ENCODE measurements at regions not wholly inside any gene's neighbourhood (a gene's known extent, or its start where the extent isn't known, plus 50 kb on each side); places are given as distances from the start of the nearest gene placed in this dataset.

GRCh38 chr2:133821107-133821760 is 253.0 kb upstream of the NCKAP5 start:
- TF ChIP-seq, protein P1, sequence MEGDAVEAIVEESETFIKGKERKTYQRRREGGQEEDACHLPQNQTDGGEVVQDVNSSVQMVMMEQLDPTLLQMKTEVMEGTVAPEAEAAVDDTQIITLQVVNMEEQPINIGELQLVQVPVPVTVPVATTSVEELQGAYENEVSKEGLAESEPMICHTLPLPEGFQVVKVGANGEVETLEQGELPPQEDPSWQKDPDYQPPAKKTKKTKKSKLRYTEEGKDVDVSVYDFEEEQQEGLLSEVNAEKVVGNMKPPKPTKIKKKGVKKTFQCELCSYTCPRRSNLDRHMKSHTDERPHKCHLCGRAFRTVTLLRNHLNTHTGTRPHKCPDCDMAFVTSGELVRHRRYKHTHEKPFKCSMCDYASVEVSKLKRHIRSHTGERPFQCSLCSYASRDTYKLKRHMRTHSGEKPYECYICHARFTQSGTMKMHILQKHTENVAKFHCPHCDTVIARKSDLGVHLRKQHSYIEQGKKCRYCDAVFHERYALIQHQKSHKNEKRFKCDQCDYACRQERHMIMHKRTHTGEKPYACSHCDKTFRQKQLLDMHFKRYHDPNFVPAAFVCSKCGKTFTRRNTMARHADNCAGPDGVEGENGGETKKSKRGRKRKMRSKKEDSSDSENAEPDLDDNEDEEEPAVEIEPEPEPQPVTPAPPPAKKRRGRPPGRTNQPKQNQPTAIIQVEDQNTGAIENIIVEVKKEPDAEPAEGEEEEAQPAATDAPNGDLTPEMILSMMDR (conservative IDR thresholded peaks at IDR 0.05) = no peak
- Mint-ChIP-seq H3K36me3 (ENCODE audit: low read depth) (no peaks in the 10 kb centered on the region), H3K9me3 (no peaks in the 10 kb centered on the region), H3K27me3 (ENCODE audit: low read depth) (no peaks in the 10 kb centered on the region), H3K4me3 (no peak overlapping the region), H3K27ac (ENCODE audit: unreplicated experiment) (no peak overlapping the region), H3K4me1 (no peaks in the 10 kb centered on the region)
- no peak for DNase-seq (ENCODE audit: low read depth, low spot score)

DNA sequence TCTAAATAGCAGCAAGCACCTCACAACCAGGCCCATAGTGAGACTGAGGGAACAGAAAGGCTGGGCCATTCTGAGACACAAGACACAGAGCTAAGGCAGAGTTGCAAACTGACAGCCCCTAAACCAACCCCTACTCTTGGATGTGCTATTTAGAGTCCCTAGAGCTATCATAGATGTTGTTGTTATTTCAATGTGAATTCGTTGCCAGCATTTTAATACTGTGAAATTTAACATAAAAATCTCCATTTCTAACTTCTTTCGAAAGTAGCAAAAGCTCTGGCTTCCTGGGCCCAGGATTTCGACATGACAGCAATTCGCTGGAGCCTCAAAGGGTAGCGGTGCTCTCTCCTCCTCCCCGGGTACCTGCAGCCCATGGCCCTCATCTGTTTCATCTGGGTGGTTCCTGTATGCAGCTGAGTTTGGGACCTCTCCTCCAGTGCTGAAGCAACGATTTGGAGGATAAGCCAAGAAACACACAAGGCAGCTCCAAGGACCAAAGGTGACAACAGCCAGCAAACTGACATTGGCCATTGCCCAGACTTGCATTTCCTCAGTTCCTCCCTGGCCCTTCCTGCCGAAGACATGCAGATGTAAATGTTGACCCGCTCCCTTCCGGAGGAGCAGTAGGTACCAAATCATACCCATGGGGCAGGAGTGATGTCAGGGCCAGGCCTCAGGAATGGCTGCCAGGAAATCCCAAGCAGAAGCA is 254.4 kb upstream of the NCKAP5 start:
- no peak overlapping the region for H3K4me3 Mint-ChIP-seq
- no peaks in the 10 kb centered on the region for H3K36me3 Mint-ChIP-seq (ENCODE audit: low read depth)
- no peaks in the 10 kb centered on the region for H3K4me1 Mint-ChIP-seq
- no peak for DNase-seq (ENCODE audit: low read depth, low spot score)
- TF ChIP-seq, protein P1 (conservative IDR thresholded peaks at IDR 0.05) = no peak
- H3K27ac Mint-ChIP-seq (ENCODE audit: unreplicated experiment) = peak overlapping the region; percentile 72
- no peaks in the 10 kb centered on the region for H3K27me3 Mint-ChIP-seq (ENCODE audit: low read depth)
- H3K9me3 Mint-ChIP-seq = no peaks in the 10 kb centered on the region

DNA sequence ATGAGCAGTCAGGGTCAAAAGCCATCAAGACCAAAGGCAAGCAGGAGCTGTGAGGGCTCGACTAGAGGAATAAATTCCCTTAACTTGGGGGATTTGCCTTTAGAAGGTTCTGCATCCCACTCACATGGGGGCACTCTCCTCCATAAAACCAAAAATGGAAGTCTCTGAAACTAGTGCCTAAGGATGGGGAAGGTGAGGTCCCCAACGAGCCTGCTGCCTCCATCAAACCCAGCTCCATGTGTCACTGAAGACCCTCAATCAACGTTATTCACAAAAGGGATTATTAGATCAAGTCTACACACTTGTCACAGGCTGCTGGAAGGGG is 254.9 kb upstream of the NCKAP5 start:
- TF ChIP-seq, protein P1 (conservative IDR thresholded peaks at IDR 0.05) = no peak
- no peak for DNase-seq (ENCODE audit: low read depth, low spot score)
- no peak overlapping the region for H3K4me3 Mint-ChIP-seq
- H3K27ac Mint-ChIP-seq (ENCODE audit: unreplicated experiment) = no peak overlapping the region
- no peaks in the 10 kb centered on the region for H3K9me3 Mint-ChIP-seq
- no peaks in the 10 kb centered on the region for H3K27me3 Mint-ChIP-seq (ENCODE audit: low read depth)
- H3K4me1 Mint-ChIP-seq = no peaks in the 10 kb centered on the region
- H3K36me3 Mint-ChIP-seq (ENCODE audit: low read depth) = no peaks in the 10 kb centered on the region

DNA sequence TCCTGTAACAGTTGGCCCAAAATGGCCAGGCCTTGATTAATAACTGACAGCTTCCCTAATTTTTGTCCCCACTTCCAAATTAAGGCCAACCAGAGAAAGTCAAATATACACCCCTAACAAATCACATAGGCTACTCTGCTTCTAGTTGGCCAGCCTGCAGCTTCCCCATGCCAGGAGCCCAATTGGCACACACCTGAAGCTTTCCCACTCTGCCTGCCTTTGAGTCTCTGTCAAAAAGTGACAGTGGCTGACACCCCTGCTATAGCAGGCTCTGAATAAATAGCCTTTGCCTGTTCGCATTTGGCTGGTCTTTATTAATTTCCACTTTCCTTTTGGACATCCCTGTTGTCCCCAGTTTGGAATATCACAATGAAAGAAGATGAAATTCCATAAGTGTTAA is 256.6 kb upstream of the NCKAP5 start:
- Mint-ChIP-seq H3K27me3 (ENCODE audit: low read depth) (no peaks in the 10 kb centered on the region), H3K4me3 (no peak overlapping the region), H3K4me1 (no peaks in the 10 kb centered on the region), H3K9me3 (no peaks in the 10 kb centered on the region), H3K27ac (ENCODE audit: unreplicated experiment) (no peak overlapping the region), H3K36me3 (ENCODE audit: low read depth) (no peaks in the 10 kb centered on the region)
- TF ChIP-seq, protein P1 (conservative IDR thresholded peaks at IDR 0.05) = no peak
- DNase-seq (ENCODE audit: low read depth, low spot score) = no peak

DNA sequence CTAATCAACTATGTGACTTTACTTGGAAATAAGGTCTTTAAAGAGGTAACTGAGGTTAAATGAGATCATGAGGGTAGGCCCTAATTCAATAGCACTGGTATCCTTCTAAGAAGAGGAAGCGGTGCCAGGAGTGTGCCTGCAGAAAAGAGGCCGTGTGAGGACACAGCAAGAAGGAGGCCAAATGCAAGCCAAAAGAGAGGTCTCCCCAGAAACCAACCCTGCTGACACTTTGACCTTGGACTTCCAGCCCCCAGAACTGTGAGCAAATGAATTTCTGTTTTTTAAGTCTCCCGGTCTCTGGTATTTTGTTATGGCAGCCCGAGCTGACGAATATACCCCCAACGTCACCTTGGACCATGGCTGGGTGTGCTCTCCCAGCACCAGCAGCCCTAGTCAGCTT is 257.5 kb upstream of the NCKAP5 start:
- Mint-ChIP-seq H3K27me3 (ENCODE audit: low read depth) (no peaks in the 10 kb centered on the region), H3K4me3 (no peak overlapping the region), H3K27ac (ENCODE audit: unreplicated experiment) (no peak overlapping the region), H3K36me3 (ENCODE audit: low read depth) (no peaks in the 10 kb centered on the region), H3K9me3 (no peaks in the 10 kb centered on the region), H3K4me1 (no peaks in the 10 kb centered on the region)
- DNase-seq (ENCODE audit: low read depth, low spot score) = no peak
- TF ChIP-seq, protein P1 (conservative IDR thresholded peaks at IDR 0.05) = no peak

Data from neural crest cell (in vitro differentiated cells).